ENCODE measurements at regions not wholly inside any gene's neighbourhood (a gene's known extent, or its start where the extent isn't known, plus 50 kb on each side); places are given as distances from the start of the nearest gene placed in this dataset.
"Not testable (repeated sequence)": the region's sequence is repeated elsewhere in the genome, so short reads cannot be mapped to it uniquely, and the experiment has no call there.

DNA sequence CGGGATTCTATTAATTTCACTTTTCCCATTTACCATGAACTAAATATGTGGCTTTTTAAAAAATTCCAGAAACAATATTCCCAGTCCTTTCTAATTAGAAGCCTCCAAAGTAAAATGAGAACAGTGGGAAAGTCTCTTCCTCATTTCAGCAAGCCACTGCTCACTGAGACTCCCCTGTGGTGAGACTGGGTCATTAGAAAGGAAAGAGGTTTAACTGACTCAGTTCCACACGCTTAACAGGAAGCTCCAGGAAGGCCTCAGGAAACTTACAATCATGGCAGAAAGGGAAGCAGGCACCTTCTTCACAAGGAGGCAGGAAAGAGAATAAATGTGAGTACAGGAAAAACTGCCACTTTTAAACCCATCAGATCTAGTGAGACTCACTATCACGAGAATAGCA lies 258.9 kb upstream of the CHAC2 start:
- no peak overlapping the region for H3K27ac ChIP-seq
- H3K27me3 ChIP-seq: no peaks in the 10 kb centered on the region
- DNase-seq: no peak
- H3K9me3 ChIP-seq: no peaks in the 10 kb centered on the region
- H3K4me1 ChIP-seq (ENCODE audit: insufficient read depth): no peaks in the 10 kb centered on the region
- TF ChIP-seq EP300 (IDR thresholded peaks at IDR 0.05) (no peak), POLR2A (IDR thresholded peaks at IDR 0.05) (no peak)
- TF ChIP-seq, protein P1, sequence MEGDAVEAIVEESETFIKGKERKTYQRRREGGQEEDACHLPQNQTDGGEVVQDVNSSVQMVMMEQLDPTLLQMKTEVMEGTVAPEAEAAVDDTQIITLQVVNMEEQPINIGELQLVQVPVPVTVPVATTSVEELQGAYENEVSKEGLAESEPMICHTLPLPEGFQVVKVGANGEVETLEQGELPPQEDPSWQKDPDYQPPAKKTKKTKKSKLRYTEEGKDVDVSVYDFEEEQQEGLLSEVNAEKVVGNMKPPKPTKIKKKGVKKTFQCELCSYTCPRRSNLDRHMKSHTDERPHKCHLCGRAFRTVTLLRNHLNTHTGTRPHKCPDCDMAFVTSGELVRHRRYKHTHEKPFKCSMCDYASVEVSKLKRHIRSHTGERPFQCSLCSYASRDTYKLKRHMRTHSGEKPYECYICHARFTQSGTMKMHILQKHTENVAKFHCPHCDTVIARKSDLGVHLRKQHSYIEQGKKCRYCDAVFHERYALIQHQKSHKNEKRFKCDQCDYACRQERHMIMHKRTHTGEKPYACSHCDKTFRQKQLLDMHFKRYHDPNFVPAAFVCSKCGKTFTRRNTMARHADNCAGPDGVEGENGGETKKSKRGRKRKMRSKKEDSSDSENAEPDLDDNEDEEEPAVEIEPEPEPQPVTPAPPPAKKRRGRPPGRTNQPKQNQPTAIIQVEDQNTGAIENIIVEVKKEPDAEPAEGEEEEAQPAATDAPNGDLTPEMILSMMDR (IDR thresholded peaks at IDR 0.05): no peak
- no peak overlapping the region for H3K4me3 ChIP-seq
- WGBS, 3 donors: 82 to 89% (median 86%) methylated on average over 3 of the region's 3 CpGs
- no peaks in the 10 kb centered on the region for H3K36me3 ChIP-seq
- intact Hi-C loops (cut with DNase I): no loop called here

DNA sequence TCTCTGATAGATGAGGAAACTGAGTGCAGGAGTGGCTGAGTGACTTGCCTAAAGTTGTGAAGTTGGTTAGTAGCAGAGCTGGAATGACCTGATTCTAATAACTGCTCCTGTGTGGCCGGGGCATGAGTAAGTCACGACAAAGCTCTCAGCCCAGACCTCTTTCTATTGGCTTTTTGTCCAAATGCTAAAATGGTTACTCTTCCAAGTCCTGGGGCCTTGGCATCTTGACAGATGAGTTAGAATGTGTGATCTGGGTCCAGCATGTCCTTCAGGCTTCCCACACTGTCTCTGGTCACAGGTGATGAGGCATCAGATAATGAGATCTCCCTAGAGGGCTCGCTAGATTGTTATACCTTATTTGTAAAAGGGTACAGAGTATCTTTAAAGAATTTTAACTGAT lies 260.5 kb upstream of the CHAC2 start:
- DNase-seq; H3K9me3 ChIP-seq; H3K27ac ChIP-seq; H3K27me3 ChIP-seq; H3K36me3 ChIP-seq; H3K4me1 ChIP-seq (ENCODE audit: insufficient read depth); intact Hi-C loops (cut with DNase I); H3K4me3 ChIP-seq: not testable (repeated sequence)
- WGBS, 3 donors: 81 to 87% (median 85%) methylated on average over 3 of the region's 3 CpGs

DNA sequence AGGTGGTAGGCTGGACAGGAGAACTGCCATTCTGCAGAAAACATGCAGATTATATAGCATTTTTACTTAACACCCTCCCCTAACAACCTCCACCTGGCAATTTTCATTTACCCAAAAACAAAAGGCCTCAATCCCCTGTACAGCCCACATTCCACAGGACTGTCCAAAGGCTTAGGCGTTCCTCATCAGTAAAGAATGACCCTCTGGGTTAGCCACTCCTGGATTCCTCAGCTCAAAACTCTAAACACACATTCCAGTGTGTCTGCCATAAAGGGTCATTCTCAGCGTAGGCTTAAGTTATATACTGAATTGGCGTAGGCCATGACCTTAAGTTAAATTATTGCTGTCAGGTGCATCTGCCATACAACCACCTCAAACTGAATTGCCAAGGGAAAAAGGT lies 261.8 kb upstream of the CHAC2 start:
- intact Hi-C loops (cut with DNase I): no loop called here
- TF ChIP-seq, protein P1 (IDR thresholded peaks at IDR 0.05): no peak
- no peak for TF ChIP-seq EP300 (IDR thresholded peaks at IDR 0.05)
- TF ChIP-seq POLR2A (IDR thresholded peaks at IDR 0.05): no peak

DNA sequence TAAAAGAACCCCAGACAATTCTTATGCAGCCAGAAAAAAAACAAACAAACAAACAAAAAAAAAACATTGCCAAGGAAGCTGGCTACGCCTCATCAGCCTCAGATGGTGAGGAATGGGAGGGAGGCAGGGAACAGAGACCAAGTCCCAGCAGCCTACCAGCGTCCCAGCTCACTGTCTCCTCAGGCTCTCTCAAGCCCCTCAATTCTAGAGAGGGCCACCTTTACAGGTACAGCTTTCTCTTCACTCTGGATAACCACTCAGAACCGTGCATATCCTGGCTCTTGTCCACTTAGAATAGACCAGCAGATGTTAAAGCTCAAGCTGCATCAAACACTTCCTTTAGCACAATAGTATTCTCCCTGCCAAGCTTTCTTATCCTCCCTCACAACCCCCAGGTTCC lies 263.1 kb upstream of the CHAC2 start:
- Histone ChIP-seq H3K4me1 (ENCODE audit: insufficient read depth) (peaks cover 2% of the 10 kb centered on the region), H3K36me3 (no peaks in the 10 kb centered on the region), H3K27me3 (no peaks in the 10 kb centered on the region), H3K9me3 (no peaks in the 10 kb centered on the region), H3K4me3 (no peak overlapping the region), H3K27ac (no peak overlapping the region)
- intact Hi-C loops (cut with DNase I): no loop called here
- no peak for TF ChIP-seq POLR2A (IDR thresholded peaks at IDR 0.05)
- TF ChIP-seq, protein P1 (IDR thresholded peaks at IDR 0.05): no peak
- TF ChIP-seq EP300 (IDR thresholded peaks at IDR 0.05): no peak
- DNase-seq: no peak
- 51 to 58% (median 58%) methylated on average over 3 of the region's 3 CpGs for WGBS, 3 donors

More for the DNA sequence above, 261.8 kb upstream of the CHAC2 start:
- no peak for DNase-seq
- Histone ChIP-seq H3K9me3 (no peaks in the 10 kb centered on the region), H3K4me1 (ENCODE audit: insufficient read depth) (no peaks in the 10 kb centered on the region), H3K4me3 (no peak overlapping the region), H3K27ac (no peak overlapping the region), H3K36me3 (no peaks in the 10 kb centered on the region), H3K27me3 (no peaks in the 10 kb centered on the region)
- WGBS, 3 donors: 62 to 79% (median 63%) methylated on average over 3 of the region's 3 CpGs

DNA sequence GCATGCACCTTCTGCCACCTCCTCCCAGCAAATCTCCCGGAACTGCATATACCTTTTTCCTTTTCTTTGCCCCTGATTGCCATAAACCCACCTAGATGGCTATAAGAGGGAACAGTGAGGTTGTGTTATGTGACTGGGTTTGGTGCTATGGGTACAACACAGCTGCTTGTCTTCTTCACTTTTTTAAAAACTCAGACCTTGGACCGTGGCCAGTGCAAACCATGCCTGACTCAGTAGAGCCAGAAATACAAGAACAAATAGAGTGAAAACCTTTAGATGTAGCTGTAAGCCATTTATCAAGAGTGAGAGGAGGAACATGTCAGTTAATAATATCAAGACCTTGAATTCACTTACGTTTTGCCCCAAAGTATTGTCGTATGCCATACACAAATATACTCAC lies 267.4 kb upstream of the CHAC2 start:
- no peaks in the 10 kb centered on the region for H3K9me3 ChIP-seq
- 54 to 72% (median 59%) methylated on average over 4 of the region's 4 CpGs for WGBS, 3 donors
- no peak overlapping the region for H3K4me3 ChIP-seq
- no peak for TF ChIP-seq EP300 (IDR thresholded peaks at IDR 0.05)
- TF ChIP-seq, protein P1 (IDR thresholded peaks at IDR 0.05): no peak
- no peak for TF ChIP-seq POLR2A (IDR thresholded peaks at IDR 0.05)
- intact Hi-C loops (cut with DNase I): no loop called here
- H3K36me3 ChIP-seq: no peaks in the 10 kb centered on the region
- H3K4me1 ChIP-seq (ENCODE audit: insufficient read depth): peaks cover 9% of the 10 kb centered on the region
- H3K27ac ChIP-seq: no peak overlapping the region
- DNase-seq: no peak
- H3K27me3 ChIP-seq: no peaks in the 10 kb centered on the region
